ENCODE measurements at regions not wholly inside any gene's neighbourhood (a gene's known extent, or its start where the extent isn't known, plus 50 kb on each side); places are given as distances from the start of the nearest gene placed in this dataset.

DNA sequence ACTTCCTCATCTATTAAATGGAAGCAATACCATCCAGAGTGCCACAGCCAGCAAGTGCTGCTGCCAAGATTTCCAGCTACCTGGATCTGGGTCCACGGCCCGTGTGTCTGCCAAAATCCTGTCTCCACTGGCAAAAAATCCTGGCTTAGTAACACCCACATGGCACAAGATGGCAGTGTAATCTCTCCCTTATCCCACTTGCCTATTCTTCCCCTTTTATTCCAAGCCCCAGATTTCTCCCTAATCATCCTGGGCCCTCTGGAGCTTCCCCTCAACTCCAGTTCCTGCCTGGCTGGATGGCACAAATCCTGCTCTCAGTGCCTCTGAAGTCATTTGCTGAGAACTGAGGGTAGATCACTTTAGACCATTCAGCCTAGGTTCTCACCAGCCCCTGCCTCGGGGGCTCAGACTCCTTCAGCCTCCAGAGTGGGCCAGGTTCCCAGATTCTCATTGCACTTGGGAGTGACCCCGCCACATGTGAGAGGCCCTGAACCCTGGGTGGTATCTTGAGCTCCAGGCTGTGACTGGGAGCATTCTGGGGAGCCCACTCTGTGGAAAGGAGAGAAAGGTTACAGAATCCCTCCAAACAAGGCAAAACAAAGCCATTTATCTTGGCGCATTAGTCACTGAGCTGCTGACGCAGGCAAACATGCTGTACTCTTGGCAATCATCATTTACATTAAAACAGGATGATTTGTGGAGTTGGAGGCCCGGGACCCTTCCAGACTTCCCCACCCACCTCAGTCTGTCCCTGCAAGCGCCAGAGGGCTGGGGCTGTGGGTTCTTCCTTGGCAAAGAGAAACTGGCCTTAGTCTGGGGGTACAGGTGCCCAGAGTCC is 325.8 kb downstream of the DYSF start:
- Mint-ChIP-seq H3K4me1 (peaks cover 7% of the 10 kb centered on the region), H3K9me3 (no peaks in the 10 kb centered on the region)
- DNase-seq = no peak

DNA sequence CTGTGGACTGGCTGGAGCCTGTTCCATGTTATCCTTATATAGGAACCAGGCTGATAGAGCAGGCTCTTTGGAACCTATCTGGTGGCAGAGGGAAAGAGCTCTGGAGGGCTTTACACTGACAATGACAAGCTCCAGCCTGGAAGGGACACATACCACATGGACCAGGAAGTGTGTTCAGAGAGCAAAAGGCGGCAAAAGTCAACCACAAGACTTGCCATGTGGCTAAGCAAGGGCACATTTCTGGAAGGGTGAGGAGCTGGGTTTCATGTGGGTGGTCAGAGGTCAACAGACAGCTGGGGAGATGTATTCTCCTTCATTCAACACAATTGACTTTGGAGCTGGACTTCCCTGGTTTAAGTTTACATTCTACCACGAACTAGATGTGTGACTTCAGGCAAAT is 325.2 kb downstream of the DYSF start:
- H3K27me3 Mint-ChIP-seq (ENCODE audit: low read depth, poor library complexity) = peaks cover 65% of the 10 kb centered on the region
- peaks cover 4% of the 10 kb centered on the region for H3K4me1 Mint-ChIP-seq
- no peak overlapping the region for H3K27ac Mint-ChIP-seq
- peaks cover 3% of the 10 kb centered on the region for H3K9me3 Mint-ChIP-seq
- no peak for DNase-seq
- TF ChIP-seq, protein P1, sequence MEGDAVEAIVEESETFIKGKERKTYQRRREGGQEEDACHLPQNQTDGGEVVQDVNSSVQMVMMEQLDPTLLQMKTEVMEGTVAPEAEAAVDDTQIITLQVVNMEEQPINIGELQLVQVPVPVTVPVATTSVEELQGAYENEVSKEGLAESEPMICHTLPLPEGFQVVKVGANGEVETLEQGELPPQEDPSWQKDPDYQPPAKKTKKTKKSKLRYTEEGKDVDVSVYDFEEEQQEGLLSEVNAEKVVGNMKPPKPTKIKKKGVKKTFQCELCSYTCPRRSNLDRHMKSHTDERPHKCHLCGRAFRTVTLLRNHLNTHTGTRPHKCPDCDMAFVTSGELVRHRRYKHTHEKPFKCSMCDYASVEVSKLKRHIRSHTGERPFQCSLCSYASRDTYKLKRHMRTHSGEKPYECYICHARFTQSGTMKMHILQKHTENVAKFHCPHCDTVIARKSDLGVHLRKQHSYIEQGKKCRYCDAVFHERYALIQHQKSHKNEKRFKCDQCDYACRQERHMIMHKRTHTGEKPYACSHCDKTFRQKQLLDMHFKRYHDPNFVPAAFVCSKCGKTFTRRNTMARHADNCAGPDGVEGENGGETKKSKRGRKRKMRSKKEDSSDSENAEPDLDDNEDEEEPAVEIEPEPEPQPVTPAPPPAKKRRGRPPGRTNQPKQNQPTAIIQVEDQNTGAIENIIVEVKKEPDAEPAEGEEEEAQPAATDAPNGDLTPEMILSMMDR (IDR thresholded peaks at IDR 0.05) = no peak
- H3K36me3 Mint-ChIP-seq (ENCODE audit: low read depth) = no peaks in the 10 kb centered on the region
- no peak overlapping the region for H3K4me3 Mint-ChIP-seq

More for the DNA sequence above, 325.8 kb downstream of the DYSF start:
- Mint-ChIP-seq H3K4me3 (no peak overlapping the region), H3K27me3 (ENCODE audit: low read depth, poor library complexity) (peaks cover 72% of the 10 kb centered on the region), H3K36me3 (ENCODE audit: low read depth) (no peaks in the 10 kb centered on the region), H3K27ac (no peak overlapping the region)
- TF ChIP-seq, protein P1 (IDR thresholded peaks at IDR 0.05) = no peak

DNA sequence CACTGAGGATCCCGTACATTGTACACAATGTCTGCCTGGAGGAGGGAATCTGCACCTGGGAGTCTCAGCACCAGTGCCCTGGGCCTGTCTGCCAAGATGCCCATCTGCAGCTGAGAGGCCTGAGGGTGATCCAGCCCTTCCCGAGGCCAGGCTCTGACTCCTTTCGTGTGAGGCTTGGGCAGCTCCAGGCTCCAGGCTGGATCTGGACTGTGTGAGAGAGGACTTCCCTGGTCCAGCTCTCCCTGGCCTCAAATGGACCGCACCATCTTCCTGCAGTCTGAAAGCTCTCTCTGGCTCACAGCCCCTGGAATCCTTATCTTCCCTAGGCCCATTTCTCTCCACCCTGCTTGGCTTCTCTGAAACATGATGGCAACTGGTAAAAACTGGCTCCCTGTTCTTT is 324.6 kb downstream of the DYSF start:
- Mint-ChIP-seq H3K4me3 (no peak overlapping the region), H3K36me3 (ENCODE audit: low read depth) (no peaks in the 10 kb centered on the region), H3K27me3 (ENCODE audit: low read depth, poor library complexity) (peaks cover 60% of the 10 kb centered on the region), H3K4me1 (no peaks in the 10 kb centered on the region), H3K27ac (no peak overlapping the region), H3K9me3 (peaks cover 3% of the 10 kb centered on the region)
- DNase-seq = no peak
- TF ChIP-seq, protein P1 (IDR thresholded peaks at IDR 0.05) = no peak

DNA sequence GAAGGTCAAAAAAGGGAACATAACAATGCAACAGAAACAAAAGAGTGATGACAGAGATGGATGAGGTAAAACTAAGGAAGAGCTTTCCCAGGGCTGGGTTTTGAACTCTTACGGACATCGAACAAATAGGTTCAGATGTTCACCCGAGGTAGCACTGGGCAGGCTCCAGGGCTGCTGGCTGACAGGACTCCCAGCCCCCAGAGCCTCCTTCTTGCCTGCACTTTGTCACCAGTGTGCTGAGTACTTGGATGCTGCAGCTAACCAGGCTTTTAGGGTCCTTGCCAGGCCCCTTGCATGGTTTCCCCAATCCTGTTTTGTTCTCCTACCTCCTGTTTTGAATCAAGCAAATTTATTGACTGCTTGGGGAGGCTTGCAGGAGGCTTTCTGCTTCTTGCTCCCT is 322.9 kb downstream of the DYSF start:
- no peak for DNase-seq
- TF ChIP-seq, protein P1 (IDR thresholded peaks at IDR 0.05) = no peak
- H3K9me3 Mint-ChIP-seq = peaks cover 10% of the 10 kb centered on the region
- peaks cover 51% of the 10 kb centered on the region for H3K27me3 Mint-ChIP-seq (ENCODE audit: low read depth, poor library complexity)
- no peaks in the 10 kb centered on the region for H3K36me3 Mint-ChIP-seq (ENCODE audit: low read depth)
- H3K4me3 Mint-ChIP-seq = no peak overlapping the region
- no peaks in the 10 kb centered on the region for H3K4me1 Mint-ChIP-seq
- no peak overlapping the region for H3K27ac Mint-ChIP-seq

DNA sequence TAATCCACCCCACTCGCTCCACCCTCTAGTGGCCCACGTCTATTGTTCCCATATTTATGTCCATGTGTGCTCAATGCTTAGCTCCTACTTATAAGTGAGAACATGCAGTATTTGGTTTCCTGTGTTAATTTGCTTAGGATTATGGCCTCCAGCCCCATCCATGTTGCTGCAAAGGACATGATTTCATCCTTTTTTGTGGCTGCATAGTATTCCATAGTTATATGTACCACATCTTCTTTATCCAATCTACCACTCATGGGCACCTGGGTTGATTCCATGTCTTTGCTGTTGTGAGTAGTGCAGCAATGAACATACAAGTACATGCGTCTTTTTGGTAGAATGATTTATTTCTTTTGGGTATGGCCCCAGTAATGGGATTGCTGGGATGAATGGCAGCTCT is 319.9 kb downstream of the DYSF start:
- H3K4me3 Mint-ChIP-seq = no peak overlapping the region
- no peak for DNase-seq
- H3K9me3 Mint-ChIP-seq = peaks cover 20% of the 10 kb centered on the region
- H3K36me3 Mint-ChIP-seq (ENCODE audit: low read depth) = no peaks in the 10 kb centered on the region
- H3K4me1 Mint-ChIP-seq = no peaks in the 10 kb centered on the region
- H3K27me3 Mint-ChIP-seq (ENCODE audit: low read depth, poor library complexity) = peaks cover 26% of the 10 kb centered on the region
- H3K27ac Mint-ChIP-seq = no peak overlapping the region
- TF ChIP-seq, protein P1 (IDR thresholded peaks at IDR 0.05) = no peak

Measured in nephron progenitor cell (in vitro differentiated cells).